OCI-LY7 (cell line): ENCODE measurements at regions not wholly inside any gene's neighbourhood (a gene's known extent, or its start where the extent isn't known, plus 50 kb on each side); places are given as distances from the start of the nearest gene placed in this dataset.

Experiments
- CTCF ChIP-seq: fragments of 200-600 bp; sonication (generic); conservative IDR thresholded peaks from 2 replicates; pipeline ENCODE4 v1.5.1; 2014; ENCODE audit warnings: mild to moderate bottlenecking, antibody characterized with exemption, low read length, moderate library complexity, mixed read lengths
- EZH2phosphoT487 ChIP-seq: fragments of 200-600 bp; sonication (generic); IDR thresholded peaks from 2 replicates; pipeline ENCODE4 v1.6.1; 2018; ENCODE audit warnings: low read depth, borderline replicate concordance, mild to moderate bottlenecking, mixed run types, antibody characterized with exemption, low read length, moderate library complexity, mixed read lengths

DNA sequence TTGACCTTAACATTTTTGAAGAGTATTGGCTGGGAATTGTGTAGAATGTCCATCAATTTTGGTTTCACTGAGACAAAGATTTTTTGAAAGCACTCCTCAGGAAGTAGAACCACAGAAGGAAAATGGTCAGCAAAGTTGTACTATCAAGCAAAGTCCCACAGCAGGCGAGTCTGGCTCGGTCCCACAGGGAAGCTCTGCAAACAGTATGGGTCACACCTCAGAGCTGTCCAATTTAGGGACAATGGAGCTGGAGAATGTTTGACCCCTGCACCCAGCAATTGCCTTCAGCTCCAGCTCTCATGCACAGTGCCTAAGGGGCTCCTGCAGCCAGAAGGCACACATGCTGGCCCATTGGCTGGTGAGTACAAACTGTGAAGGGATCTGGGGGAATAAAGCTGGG lies 147.0 kb downstream of the MAFB start:
- no peak for TF ChIP-seq EZH2phosphoT487
- no peak for TF ChIP-seq CTCF
